Glutamatergic neuron (in vitro differentiated cells): ENCODE measurements at regions not wholly inside any gene's neighbourhood (a gene's known extent, or its start where the extent isn't known, plus 50 kb on each side); places are given as distances from the start of the nearest gene placed in this dataset.

Experiments used
- DNase-seq: peaks from one replicate; pipeline ENCODE4 v3.0.0; 2022
- H3K27ac Mint-ChIP-seq: one replicate; pipeline ENCODE4 v1.8.0; 2020; ENCODE audit warnings: mild to moderate bottlenecking, mixed read lengths, inconsistent platforms; ENCODE audit not compliant: unreplicated experiment
- H3K27me3 Mint-ChIP-seq: one replicate; pipeline ENCODE4 v1.8.0; 2020; ENCODE audit warnings: mild to moderate bottlenecking, moderate library complexity, mixed read lengths, inconsistent platforms; ENCODE audit not compliant: unreplicated experiment
- H3K36me3 Mint-ChIP-seq: one replicate; pipeline ENCODE4 v1.8.0; 2020; ENCODE audit warnings: mild to moderate bottlenecking, mixed read lengths, inconsistent platforms; ENCODE audit not compliant: unreplicated experiment
- H3K4me1 Mint-ChIP-seq: one replicate; pipeline ENCODE4 v1.8.0; 2020; ENCODE audit warnings: mild to moderate bottlenecking, low read depth, mixed read lengths, inconsistent platforms; ENCODE audit not compliant: unreplicated experiment
- H3K4me3 Mint-ChIP-seq: one replicate; pipeline ENCODE4 v1.8.0; 2020; ENCODE audit warnings: mild to moderate bottlenecking, mixed read lengths, inconsistent platforms; ENCODE audit not compliant: unreplicated experiment
- H3K9me3 Mint-ChIP-seq: one replicate; pipeline ENCODE4 v1.8.0; 2020; ENCODE audit warnings: mild to moderate bottlenecking, moderate library complexity, mixed read lengths, inconsistent platforms; ENCODE audit not compliant: unreplicated experiment
- CTCF ChIP-seq: fragments of 200-600 bp; sonication (generic); IDR thresholded peaks from one replicate; pipeline ENCODE4 v1.5.0; 2021; ENCODE audit not compliant: partially characterized antibody, unreplicated experiment

GRCh38 chr5:91315701-91316100, 67.4 kb downstream of the ARRDC3 start:
- Mint-ChIP-seq H3K9me3 (no peaks in the 10 kb centered on the region), H3K4me1 (no peaks in the 10 kb centered on the region), H3K4me3 (no peak overlapping the region), H3K36me3 (peaks cover 4% of the 10 kb centered on the region), H3K27ac (no peak overlapping the region), H3K27me3 (no peaks in the 10 kb centered on the region)
- no peak for DNase-seq
- TF ChIP-seq CTCF, result no peak

GRCh38 chr5:91313757-91314673, 69.1 kb downstream of the ARRDC3 start:
- H3K27ac Mint-ChIP-seq, result no peak overlapping the region
- DNase-seq, result no peak
- no peaks in the 10 kb centered on the region for H3K27me3 Mint-ChIP-seq
- TF ChIP-seq CTCF, result no peak
- H3K4me3 Mint-ChIP-seq, result no peak overlapping the region
- no peaks in the 10 kb centered on the region for H3K9me3 Mint-ChIP-seq
- peaks cover 5% of the 10 kb centered on the region for H3K36me3 Mint-ChIP-seq
- H3K4me1 Mint-ChIP-seq, result no peaks in the 10 kb centered on the region

GRCh38 chr5:91312698-91313097, 70.4 kb downstream of the ARRDC3 start:
- Mint-ChIP-seq H3K4me1 (no peaks in the 10 kb centered on the region), H3K27ac (no peak overlapping the region), H3K36me3 (peaks cover 5% of the 10 kb centered on the region), H3K27me3 (no peaks in the 10 kb centered on the region), H3K9me3 (no peaks in the 10 kb centered on the region), H3K4me3 (no peak overlapping the region)
- TF ChIP-seq CTCF, result no peak
- DNase-seq, result no peak

GRCh38 chr5:91311697-91312501, 71.2 kb downstream of the ARRDC3 start:
- Mint-ChIP-seq H3K27ac (no peak overlapping the region), H3K36me3 (peaks cover 5% of the 10 kb centered on the region), H3K27me3 (no peaks in the 10 kb centered on the region), H3K4me3 (no peak overlapping the region), H3K9me3 (no peaks in the 10 kb centered on the region), H3K4me1 (no peaks in the 10 kb centered on the region)
- TF ChIP-seq CTCF, result no peak
- DNase-seq, result no peak
